Naive thymus-derived CD8-positive, alpha-beta T cell (primary cell): ENCODE measurements at regions not wholly inside any gene's neighbourhood (a gene's known extent, or its start where the extent isn't known, plus 50 kb on each side); places are given as distances from the start of the nearest gene placed in this dataset.
"Not testable (repeated sequence)": the region's sequence is repeated elsewhere in the genome, so short reads cannot be mapped to it uniquely, and the experiment has no call there.

Experiments used
- ATAC-seq, 2 donors: fragments of 150-1000 bp; cut with Tn5 transposase in 1 of 2; sonication (Bioruptor Pico), chemical (Tn5 transposase) in 1 of 2; 1 replicate in 1 of 2; 2 replicates in 1 of 2; pipeline ENCODE4 v1.10.0; 2021; ENCODE audit warnings: mild to moderate bottlenecking in 2 of 2, moderate library complexity in 2 of 2
- POLR2A ChIA-PET: fragments of 350-600 bp; sonication (Branson Sonifier 250); formaldehyde crosslinking; loops from one replicate; lab custom pipeline; 2021; ENCODE audit warnings: antibody characterized with exemption; lab: Charles Lee
- DNase-seq, 10 donors: peaks; one replicate each; pipeline versions ENCODE4 v3.0.0 to v3.0.0-alpha.2; 2020 to 2022
- H3K27ac Mint-ChIP-seq, 10 donors: one replicate each; pipeline ENCODE4 v1.8.0; 2020 to 2022; ENCODE audit warnings: mild to moderate bottlenecking in 10 of 10, mixed read lengths in 10 of 10, moderate library complexity in 4 of 10, inconsistent platforms in 1 of 10
- H3K27me3 Mint-ChIP-seq, 5 donors: one replicate each; pipeline ENCODE4 v1.8.0; 2021 to 2022; ENCODE audit warnings: mixed read lengths in 5 of 5
- H3K36me3 Mint-ChIP-seq, 3 donors: one replicate each; pipeline ENCODE4 v1.8.0; 2020 to 2022; ENCODE audit warnings: mixed read lengths in 3 of 3, mild to moderate bottlenecking in 2 of 3, inconsistent platforms in 1 of 3
- H3K4me1 Mint-ChIP-seq, 4 donors: one replicate each; pipeline ENCODE4 v1.8.0; 2021 to 2022; ENCODE audit warnings: mixed read lengths in 4 of 4
- H3K4me3 Mint-ChIP-seq, 10 donors: one replicate each; pipeline ENCODE4 v1.8.0; 2020 to 2022; ENCODE audit warnings: mild to moderate bottlenecking in 10 of 10, mixed read lengths in 10 of 10, moderate library complexity in 6 of 10, inconsistent platforms in 1 of 10
- H3K9me3 Mint-ChIP-seq, 9 donors: one replicate each; pipeline ENCODE4 v1.8.0; 2020 to 2022; ENCODE audit warnings: mixed read lengths in 9 of 9, mild to moderate bottlenecking in 3 of 9, inconsistent platforms in 1 of 9, moderate library complexity in 1 of 9

DNA sequence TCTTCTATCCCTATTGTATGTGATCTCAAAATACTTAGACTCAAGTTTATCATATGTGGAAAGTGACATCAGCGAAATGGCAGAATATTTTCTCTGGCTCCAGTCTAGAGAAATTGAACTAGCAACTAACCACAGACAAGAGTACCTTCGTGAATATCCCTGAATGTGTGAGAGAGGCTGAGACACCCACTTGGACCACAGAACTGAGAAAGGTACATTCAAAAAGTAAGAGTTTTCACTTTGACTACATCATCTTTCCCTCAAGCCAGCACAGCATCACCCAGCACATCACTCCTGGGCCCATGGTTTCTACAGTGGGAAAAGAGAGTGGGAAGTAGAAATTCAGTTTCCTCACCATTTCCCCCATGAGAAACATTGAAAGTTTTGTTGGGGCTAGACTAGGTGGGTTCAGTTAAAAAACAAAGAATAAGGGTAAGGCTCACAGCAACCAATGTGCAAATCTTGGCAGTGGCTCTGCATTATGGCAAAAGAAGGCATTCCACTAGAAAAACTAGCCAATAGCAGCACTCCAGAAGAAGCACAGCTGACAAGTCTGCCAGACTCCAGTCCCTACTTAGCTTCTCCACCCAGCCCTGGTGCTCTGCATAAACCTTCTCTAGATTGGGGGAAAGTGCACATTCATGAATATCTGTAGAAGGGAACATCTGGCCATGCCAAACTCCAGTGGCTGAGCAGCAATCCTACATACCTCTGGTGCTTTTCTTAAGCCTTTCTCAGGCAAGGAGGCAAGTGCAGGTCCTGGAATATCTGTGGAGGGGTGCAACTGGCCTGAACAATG lies 225.6 kb upstream of the VLDLR start:
- POLR2A ChIA-PET: no interaction called here
- Mint-ChIP-seq H3K9me3 (peaks cover 0 to 22% (median 3%) of the 10 kb centered on the region in 9 donors), H3K4me1 (no peaks in the 10 kb centered on the region), H3K27ac (peak overlapping the region in 2 of 10 donors; percentile 11 to 46), H3K4me3 (no peak overlapping the region), H3K27me3 (peaks cover 0 to 9% (median 5%) of the 10 kb centered on the region in 5 donors), H3K36me3 (no peaks in the 10 kb centered on the region)
- ATAC-seq (no peak), DNase-seq (no peak)

DNA sequence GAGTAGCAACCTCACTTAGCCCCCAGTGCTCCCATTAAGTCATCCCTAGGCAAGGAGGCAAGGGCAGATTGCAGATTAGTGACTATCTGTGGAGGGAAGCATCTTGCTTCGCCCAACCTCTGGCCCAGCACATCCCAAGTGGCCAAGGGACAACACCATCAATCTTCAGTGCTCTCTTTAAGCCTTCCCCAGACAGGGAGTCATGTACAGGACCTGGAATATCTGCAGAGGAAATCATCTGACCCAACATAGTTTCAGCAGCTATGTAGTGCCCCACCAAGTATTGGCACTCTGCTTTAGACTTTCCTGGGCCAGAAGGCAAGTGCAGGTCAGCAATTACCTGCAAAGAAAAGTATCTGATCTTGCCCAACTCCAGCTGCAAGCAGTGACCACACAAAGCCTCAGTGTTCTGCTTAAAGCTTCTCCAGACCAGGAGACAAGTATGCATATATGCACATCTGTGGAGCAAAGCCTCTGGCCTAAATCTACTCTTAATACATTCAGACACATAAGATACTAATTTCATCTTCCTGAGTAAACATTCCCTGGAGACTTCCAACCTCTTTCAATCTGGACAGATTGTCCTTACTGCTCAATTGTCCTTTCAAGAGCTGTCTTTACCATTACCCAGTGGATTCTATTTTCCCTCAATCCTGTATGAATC lies 224.8 kb upstream of the VLDLR start:
- ATAC-seq: no peak
- Mint-ChIP-seq H3K27ac (peak overlapping the region in 1 of 10 donors; percentile 46), H3K9me3 (peaks cover 0 to 27% (median 8%) of the 10 kb centered on the region in 9 donors), H3K4me3 (no peak overlapping the region), H3K27me3 (peaks cover 0 to 16% (median 5%) of the 10 kb centered on the region in 5 donors), H3K4me1 (no peaks in the 10 kb centered on the region), H3K36me3 (no peaks in the 10 kb centered on the region)
- DNase-seq: no peak
- POLR2A ChIA-PET: no interaction called here

DNA sequence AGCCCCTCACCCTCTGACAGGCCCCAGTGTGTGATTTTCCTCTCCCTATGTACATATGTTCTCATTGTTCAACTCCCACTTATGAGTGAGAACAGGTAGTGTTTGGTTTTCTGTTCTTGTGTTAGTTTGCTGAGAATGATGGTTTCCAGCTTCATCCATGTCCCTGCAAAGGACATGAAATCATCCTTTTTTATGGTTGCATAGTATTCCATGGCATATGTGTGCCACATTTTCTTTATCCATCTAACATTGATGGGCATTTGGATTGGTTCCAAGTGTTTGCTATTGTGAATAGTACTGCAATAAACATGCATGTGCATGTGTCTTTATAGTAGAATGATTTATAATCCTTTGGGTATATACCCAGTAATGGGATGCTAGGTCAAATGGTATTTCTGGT lies 223.7 kb upstream of the VLDLR start:
- peaks cover 7 to 27% (median 12%) of the 10 kb centered on the region in 5 donors for H3K27me3 Mint-ChIP-seq
- H3K4me3 Mint-ChIP-seq, H3K27ac Mint-ChIP-seq, H3K4me1 Mint-ChIP-seq, ATAC-seq, POLR2A ChIA-PET, DNase-seq, H3K36me3 Mint-ChIP-seq: not testable (repeated sequence)
- H3K9me3 Mint-ChIP-seq: peaks cover 0 to 27% (median 9%) of the 10 kb centered on the region in 9 donors

DNA sequence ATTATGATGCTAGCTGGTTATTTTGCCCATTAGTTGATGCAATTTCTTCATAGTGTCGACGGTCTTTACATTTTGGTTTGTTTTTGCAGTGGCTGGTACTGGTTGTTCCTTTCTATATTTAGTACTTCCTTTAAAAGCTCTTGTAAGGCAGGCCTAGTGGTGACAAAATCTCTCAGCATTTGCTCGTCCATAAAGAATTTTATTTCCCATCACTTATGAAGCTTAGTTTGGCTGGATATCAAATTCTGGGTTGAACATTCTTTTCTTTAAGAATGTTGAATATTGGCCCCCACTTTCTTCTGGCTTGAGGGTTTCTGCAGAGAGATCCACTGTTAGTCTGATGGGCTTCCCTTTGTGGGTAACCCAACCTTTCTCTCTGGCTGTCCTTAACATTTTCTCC lies 219.8 kb upstream of the VLDLR start:
- POLR2A ChIA-PET, H3K27ac Mint-ChIP-seq: not testable (repeated sequence)

DNA sequence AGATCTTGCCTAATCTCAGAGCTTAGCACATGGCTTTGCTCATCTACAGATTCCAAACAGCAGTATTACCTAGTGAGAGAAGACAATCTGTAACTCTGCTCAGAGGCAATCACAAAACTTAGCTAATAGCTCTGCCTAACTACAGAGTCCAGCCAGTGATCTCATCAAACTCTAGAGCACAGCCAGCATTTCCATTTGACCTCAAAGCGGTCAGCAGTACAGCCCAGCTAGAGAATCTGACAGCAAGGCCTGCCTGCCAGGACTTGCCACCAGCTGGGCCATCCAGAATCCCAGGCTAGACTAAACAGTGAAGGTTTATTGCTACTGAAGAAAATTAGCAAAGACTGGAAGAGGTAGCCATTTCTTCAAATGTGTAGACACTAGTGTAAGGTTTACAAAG lies 217.9 kb upstream of the VLDLR start:
- Mint-ChIP-seq H3K4me1 (no peaks in the 10 kb centered on the region), H3K9me3 (peaks cover 0 to 43% (median 24%) of the 10 kb centered on the region in 9 donors), H3K27me3 (peaks cover 7 to 29% (median 16%) of the 10 kb centered on the region in 5 donors), H3K27ac (no peak overlapping the region), H3K36me3 (peaks cover 0 to 16% (median 3%) of the 10 kb centered on the region in 3 donors), H3K4me3 (no peak overlapping the region)
- DNase-seq: no peak
- no peak for ATAC-seq
- POLR2A ChIA-PET: no interaction called here

More for the DNA sequence above, 219.8 kb upstream of the VLDLR start:
- Mint-ChIP-seq H3K27me3 (peaks cover 7 to 29% (median 16%) of the 10 kb centered on the region in 5 donors), H3K9me3 (peaks cover 0 to 50% (median 26%) of the 10 kb centered on the region in 9 donors), H3K36me3 (peaks cover 0 to 16% (median 3%) of the 10 kb centered on the region in 3 donors)
- not testable (repeated sequence) for H3K4me1 Mint-ChIP-seq, DNase-seq, ATAC-seq, H3K4me3 Mint-ChIP-seq

DNA sequence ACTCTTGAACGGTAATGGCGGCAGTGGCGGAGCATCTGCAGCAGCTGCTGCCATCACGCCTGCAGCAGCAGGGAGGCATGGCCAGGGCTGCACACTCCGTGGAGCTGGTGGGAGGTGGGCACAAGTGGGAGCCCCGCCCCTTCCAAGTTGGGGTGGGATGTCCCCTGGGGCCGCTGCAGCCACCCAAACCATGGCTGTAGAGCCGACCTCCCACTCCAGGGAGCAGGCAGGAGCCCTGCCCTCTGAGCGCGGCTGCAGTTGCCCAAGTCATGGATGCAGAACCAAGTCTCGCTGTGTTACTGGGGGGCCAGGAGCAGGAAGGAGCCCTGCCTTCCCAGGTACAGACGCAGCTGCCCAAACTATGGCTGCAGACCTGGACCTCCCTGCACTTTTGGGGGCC lies 215.3 kb upstream of the VLDLR start:
- Mint-ChIP-seq H3K4me1 (no peaks in the 10 kb centered on the region), H3K9me3 (peaks cover 0 to 29% (median 22%) of the 10 kb centered on the region in 9 donors), H3K36me3 (peaks cover 0 to 16% (median 3%) of the 10 kb centered on the region in 3 donors), H3K4me3 (no peak overlapping the region), H3K27me3 (peaks cover 2 to 18% (median 11%) of the 10 kb centered on the region in 5 donors), H3K27ac (no peak overlapping the region)
- no peak for ATAC-seq
- POLR2A ChIA-PET: no interaction called here
- DNase-seq: no peak

DNA sequence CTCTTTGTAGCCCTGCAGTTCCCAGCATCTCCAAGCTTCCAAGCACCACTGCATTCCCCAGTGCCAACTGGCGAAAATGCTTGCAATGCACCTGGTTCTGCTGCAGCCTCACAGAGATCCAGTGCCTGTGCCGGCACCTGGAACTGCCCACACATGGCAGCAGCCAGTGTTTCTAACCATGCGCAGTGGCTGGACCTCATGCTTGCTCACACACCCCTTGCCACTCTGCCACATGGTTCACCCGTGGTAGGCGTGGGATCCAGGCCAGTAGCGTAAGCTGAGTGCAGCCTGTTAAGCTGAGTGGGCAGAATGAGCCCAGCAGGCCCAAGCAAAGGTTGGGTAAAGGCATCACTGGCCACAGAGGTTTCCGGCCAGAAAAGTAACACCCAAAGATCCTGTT lies 214.1 kb upstream of the VLDLR start:
- H3K9me3 Mint-ChIP-seq: peaks cover 0 to 23% (median 18%) of the 10 kb centered on the region in 9 donors
- H3K4me1 Mint-ChIP-seq: no peaks in the 10 kb centered on the region
- H3K4me3 Mint-ChIP-seq: no peak overlapping the region
- peaks cover 0 to 11% (median 3%) of the 10 kb centered on the region in 3 donors for H3K36me3 Mint-ChIP-seq
- no peak for ATAC-seq
- H3K27ac Mint-ChIP-seq: no peak overlapping the region
- DNase-seq: no peak
- H3K27me3 Mint-ChIP-seq: peaks cover 0 to 8% (median 4%) of the 10 kb centered on the region in 5 donors
- POLR2A ChIA-PET: no interaction called here

DNA sequence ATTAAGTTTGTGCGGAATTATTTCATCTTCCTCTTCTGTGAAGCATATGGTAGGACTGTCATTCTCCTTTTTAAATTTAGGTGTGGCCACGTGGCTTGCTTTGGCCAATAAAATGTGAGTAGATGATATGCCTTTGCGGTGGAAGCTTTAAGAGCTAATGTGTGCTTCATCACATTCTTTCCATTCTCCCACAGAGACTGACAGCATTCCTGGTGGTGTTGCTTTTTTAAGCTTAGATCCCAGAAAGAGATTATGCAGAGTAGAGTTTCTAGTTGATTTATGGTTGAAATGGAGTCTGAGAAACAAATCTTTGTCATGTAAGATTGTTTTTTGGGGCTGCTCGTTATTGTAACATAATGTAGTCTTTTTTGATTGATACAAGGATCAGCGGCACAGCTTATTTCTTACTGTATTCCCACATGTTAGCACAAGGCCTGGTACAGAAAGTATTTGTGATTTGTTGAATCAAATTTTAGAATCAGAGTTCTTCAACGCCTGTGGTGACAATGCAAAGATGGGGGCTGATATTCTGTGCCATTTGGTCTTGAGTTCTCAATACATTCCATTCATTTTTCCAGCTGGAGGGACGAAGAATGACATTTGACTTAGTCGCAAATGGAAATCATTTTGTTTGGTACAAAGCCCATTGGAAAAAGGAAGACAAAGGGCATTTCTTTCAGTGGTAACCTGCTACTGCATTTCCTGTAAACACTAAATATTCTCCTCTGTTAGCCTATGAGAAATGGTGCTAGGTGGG lies 209.9 kb upstream of the VLDLR start:
- ATAC-seq: no peak
- no peak for DNase-seq
- Mint-ChIP-seq H3K27ac (no peak overlapping the region), H3K4me3 (no peak overlapping the region), H3K36me3 (no peaks in the 10 kb centered on the region), H3K4me1 (no peaks in the 10 kb centered on the region), H3K9me3 (peaks cover 0 to 2% (median 0%) of the 10 kb centered on the region in 9 donors), H3K27me3 (peaks cover 0 to 6% (median 1%) of the 10 kb centered on the region in 5 donors)
- POLR2A ChIA-PET: no interaction called here

DNA sequence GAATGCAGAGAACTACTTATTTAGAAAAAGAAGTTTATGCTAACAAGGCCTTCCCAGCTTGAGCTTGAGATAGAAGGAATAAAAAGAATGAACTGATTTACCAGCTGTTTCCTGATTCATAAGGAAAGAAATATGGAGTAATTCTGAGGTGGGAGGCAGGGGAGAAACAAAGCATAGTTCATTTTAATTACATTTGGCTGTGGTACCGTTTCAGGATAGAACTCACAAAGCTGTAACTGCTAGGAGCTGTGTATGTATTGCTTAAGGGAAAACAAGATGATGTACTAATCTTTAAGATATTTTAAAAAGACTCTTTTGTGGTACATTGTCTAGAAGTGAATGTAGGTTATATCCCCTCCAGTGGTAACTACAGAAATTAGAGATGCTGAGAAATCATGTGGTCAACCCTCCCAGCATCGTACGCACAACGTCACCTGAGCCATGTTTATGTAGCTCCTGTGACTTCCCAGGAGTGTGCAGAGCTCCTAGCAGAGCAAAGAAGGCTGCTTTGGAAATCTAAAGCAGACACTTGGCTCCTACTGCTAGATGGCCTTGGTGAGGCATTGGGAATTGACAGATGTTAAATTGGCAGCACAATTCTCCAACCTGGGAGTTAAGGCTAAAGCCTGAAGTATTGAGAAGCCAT lies 208.3 kb upstream of the VLDLR start:
- H3K27me3 Mint-ChIP-seq: peaks cover 0 to 7% (median 1%) of the 10 kb centered on the region in 5 donors
- POLR2A ChIA-PET: no interaction called here
- peaks cover 0 to 2% (median 0%) of the 10 kb centered on the region in 9 donors for H3K9me3 Mint-ChIP-seq
- no peaks in the 10 kb centered on the region for H3K4me1 Mint-ChIP-seq
- H3K4me3 Mint-ChIP-seq: no peak overlapping the region
- DNase-seq: no peak
- H3K27ac Mint-ChIP-seq: no peak overlapping the region
- no peaks in the 10 kb centered on the region for H3K36me3 Mint-ChIP-seq
- no peak for ATAC-seq

DNA sequence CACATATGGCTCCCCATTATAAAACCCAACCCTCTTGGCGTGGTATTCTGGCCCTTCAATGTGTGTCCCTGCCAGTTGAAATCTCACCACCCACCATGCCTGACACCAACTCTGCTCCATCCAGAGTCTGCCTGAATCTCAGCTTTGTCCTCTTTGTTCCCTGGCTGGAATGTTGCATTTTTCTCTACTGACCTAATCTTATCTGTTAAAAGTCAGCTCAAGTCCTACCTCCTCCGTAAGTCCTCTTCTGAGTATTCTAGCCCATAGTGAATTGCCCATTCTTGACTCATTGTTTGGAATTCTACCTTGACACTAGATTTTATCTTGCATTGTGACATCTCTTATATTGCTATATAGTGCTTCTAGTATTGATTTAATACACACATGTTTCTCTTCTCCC lies 207.1 kb upstream of the VLDLR start:
- Mint-ChIP-seq H3K4me3 (no peak overlapping the region), H3K27me3 (peaks cover 0 to 15% (median 1%) of the 10 kb centered on the region in 5 donors), H3K27ac (no peak overlapping the region), H3K9me3 (peaks cover 0 to 2% (median 0%) of the 10 kb centered on the region in 9 donors), H3K4me1 (no peaks in the 10 kb centered on the region), H3K36me3 (no peaks in the 10 kb centered on the region)
- POLR2A ChIA-PET: no interaction called here
- DNase-seq: no peak
- ATAC-seq: no peak

DNA sequence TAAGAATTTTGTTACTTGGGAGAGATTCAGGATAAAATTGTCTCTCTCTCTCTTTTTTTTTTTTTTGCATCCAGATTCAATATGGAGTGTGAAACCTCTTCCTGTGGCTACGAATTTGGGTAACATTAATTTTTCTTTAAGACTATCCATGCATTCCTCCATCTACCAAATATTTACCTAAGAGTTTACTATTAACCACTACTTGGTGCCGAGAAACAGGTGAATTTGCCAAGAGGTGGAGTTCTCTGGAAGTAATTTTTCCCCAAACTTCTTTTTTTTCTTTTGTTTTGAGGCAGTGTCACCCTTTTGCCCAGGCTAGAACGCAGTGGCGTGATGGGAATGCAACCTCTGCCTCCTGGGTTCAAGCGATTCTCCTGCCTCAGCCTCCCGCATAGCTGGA lies 206.3 kb upstream of the VLDLR start:
- Mint-ChIP-seq H3K9me3 (peaks cover 0 to 2% (median 0%) of the 10 kb centered on the region in 9 donors), H3K36me3 (no peaks in the 10 kb centered on the region), H3K4me1 (no peaks in the 10 kb centered on the region), H3K27ac (no peak overlapping the region), H3K4me3 (no peak overlapping the region), H3K27me3 (peaks cover 0 to 19% (median 2%) of the 10 kb centered on the region in 5 donors)
- ATAC-seq (no peak), DNase-seq (no peak)
- POLR2A ChIA-PET: no interaction called here

DNA sequence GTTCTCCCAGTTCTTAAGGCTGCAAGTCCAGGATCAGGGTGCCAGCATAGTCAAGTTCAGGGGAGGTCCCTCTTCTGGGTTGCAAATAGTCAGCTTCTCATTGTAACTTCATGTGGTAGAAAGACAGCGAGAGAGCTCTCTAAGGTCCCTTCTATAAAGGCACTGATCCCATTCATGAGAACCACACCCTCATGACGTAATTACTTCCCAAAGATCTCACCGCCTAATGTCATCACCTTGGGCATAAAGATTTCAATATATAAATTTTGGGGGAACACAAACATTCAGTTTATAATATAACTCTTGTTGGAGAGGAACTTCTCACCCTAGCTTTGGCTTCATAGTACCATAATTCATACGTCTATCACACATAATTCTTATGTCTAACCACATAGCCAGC lies 203.9 kb upstream of the VLDLR start:
- DNase-seq: no peak
- POLR2A ChIA-PET: no interaction called here
- ATAC-seq: no peak
- no peaks in the 10 kb centered on the region for H3K4me1 Mint-ChIP-seq
- no peaks in the 10 kb centered on the region for H3K36me3 Mint-ChIP-seq
- peaks cover 2 to 24% (median 7%) of the 10 kb centered on the region in 5 donors for H3K27me3 Mint-ChIP-seq
- H3K27ac Mint-ChIP-seq: no peak overlapping the region
- H3K4me3 Mint-ChIP-seq: no peak overlapping the region
- peaks cover 0 to 2% (median 0%) of the 10 kb centered on the region in 9 donors for H3K9me3 Mint-ChIP-seq
